K562 (cell line): ENCODE measurements at regions not wholly inside any gene's neighbourhood (a gene's known extent, or its start where the extent isn't known, plus 50 kb on each side); places are given as distances from the start of the nearest gene placed in this dataset.

Experiments used
- CBX5 ChIP-seq: IDR thresholded peaks from 2 replicates; pipeline ENCODE4 v1.6.1; 2014; ENCODE audit warnings: low read depth, borderline replicate concordance
- GABPA ChIP-seq: fragments of 200-800 bp; sonication (Bioruptor generic); conservative IDR thresholded peaks from 2 replicates; pipeline ENCODE4 v1.6.1; 2016; ENCODE audit warnings: low read depth, missing genetic modification characterization, missing compliant biosample characterization
- HDAC3 ChIP-seq: fragments of 450-650 bp; IDR thresholded peaks from 2 replicates; pipeline ENCODE4 v1.6.1; 2018; ENCODE audit warnings: borderline replicate concordance, mild to moderate bottlenecking, moderate library complexity; ENCODE audit not compliant: partially characterized antibody
- HDAC6 ChIP-seq: IDR thresholded peaks from 2 replicates; pipeline ENCODE4 v1.6.1; 2012; ENCODE audit warnings: low read depth, mild to moderate bottlenecking, control low read depth, inconsistent platforms, low read length, moderate library complexity
- IRF2 ChIP-seq: sonication (generic); formaldehyde crosslinking; IDR thresholded peaks from 2 replicates; pipeline ENCODE4 v1.8.1; 2022; ENCODE audit warnings: mild to moderate bottlenecking, missing genetic modification reagents
- PHTF2 ChIP-seq: fragments of 250-450 bp; sonication (Bioruptor Pico); IDR thresholded peaks from 2 replicates; pipeline ENCODE4 v1.5.0; 2021; ENCODE audit warnings: mild to moderate bottlenecking
- PTTG1 ChIP-seq: fragments of 450-650 bp; IDR thresholded peaks from 2 replicates; pipeline ENCODE4 v1.6.1; 2016; ENCODE audit warnings: low read depth, mild to moderate bottlenecking, missing genetic modification characterization, missing compliant biosample characterization
- TAF1 ChIP-seq: IDR thresholded peaks from 2 replicates; pipeline ENCODE4 v1.6.1; 2011; ENCODE audit warnings: mild to moderate bottlenecking, low read length, moderate library complexity; ENCODE audit not compliant: insufficient read depth, control insufficient read depth, severe bottlenecking; ENCODE audit errors: extremely low read depth
- TAF7 ChIP-seq: fragments of 450-650 bp; IDR thresholded peaks from 2 replicates; pipeline ENCODE4 v1.6.1; 2016; ENCODE audit warnings: missing genetic modification characterization, missing compliant biosample characterization
- TBL1XR1 ChIP-seq, 2 experiments: IDR thresholded peaks; 2 replicates each; pipeline ENCODE4 v1.6.1; 2012; ENCODE audit warnings: improper control_type of control experiment in 2 of 2, low read length in 2 of 2, mild to moderate bottlenecking in 1 of 2
- TF ChIP-seq, protein P1 (sequence below): fragments of 450-650 bp; IDR thresholded peaks from 2 replicates; pipeline ENCODE4 v1.7.1; 2018; ENCODE audit warnings: mild to moderate bottlenecking, low read depth; ENCODE audit not compliant: partially characterized antibody
- TF ChIP-seq, protein P2 (sequence below), 3 experiments: IDR thresholded peaks in 2 of 3; conservative IDR thresholded peaks in 1 of 3; 2 replicates each; pipeline ENCODE4 v1.5.1; 2011 to 2012; ENCODE audit warnings: low read length in 3 of 3, mild to moderate bottlenecking in 3 of 3, control low read depth in 2 of 3, improper control_type of control experiment in 1 of 3, inconsistent platforms in 1 of 3, low read depth in 1 of 3, mixed read lengths in 1 of 3, moderate library complexity in 1 of 3; ENCODE audit not compliant: insufficient read depth in 2 of 3

DNA sequence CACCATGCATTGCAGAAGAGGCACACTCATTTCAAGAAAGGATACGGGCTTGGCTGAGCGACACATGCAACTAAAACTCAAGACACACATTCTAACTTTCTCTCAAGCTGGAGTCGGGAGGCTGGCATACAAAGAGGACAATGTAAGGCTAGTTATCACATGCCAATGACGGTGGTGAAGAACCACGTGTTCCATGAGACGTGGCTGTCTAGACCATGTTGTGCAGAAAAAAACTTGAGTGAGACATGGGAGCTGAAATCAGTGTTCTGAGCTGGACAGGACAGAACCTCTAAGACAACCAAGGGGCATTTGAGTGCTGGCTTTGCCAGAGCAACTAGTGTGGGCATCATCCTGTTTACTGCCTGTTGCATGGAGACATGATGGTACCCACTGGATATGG, 193.0 kb upstream of the DPP6 start:
- TF ChIP-seq TAF1, result no peak
- TF ChIP-seq CBX5, result no peak
- TF ChIP-seq TAF7 (tag), result no peak
- no peak for TF ChIP-seq GABPA (tag)
- TF ChIP-seq, protein P1, sequence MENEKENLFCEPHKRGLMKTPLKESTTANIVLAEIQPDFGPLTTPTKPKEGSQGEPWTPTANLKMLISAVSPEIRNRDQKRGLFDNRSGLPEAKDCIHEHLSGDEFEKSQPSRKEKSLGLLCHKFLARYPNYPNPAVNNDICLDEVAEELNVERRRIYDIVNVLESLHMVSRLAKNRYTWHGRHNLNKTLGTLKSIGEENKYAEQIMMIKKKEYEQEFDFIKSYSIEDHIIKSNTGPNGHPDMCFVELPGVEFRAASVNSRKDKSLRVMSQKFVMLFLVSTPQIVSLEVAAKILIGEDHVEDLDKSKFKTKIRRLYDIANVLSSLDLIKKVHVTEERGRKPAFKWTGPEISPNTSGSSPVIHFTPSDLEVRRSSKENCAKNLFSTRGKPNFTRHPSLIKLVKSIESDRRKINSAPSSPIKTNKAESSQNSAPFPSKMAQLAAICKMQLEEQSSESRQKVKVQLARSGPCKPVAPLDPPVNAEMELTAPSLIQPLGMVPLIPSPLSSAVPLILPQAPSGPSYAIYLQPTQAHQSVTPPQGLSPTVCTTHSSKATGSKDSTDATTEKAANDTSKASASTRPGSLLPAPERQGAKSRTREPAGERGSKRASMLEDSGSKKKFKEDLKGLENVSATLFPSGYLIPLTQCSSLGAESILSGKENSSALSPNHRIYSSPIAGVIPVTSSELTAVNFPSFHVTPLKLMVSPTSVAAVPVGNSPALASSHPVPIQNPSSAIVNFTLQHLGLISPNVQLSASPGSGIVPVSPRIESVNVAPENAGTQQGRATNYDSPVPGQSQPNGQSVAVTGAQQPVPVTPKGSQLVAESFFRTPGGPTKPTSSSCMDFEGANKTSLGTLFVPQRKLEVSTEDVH, result no peak
- TF ChIP-seq IRF2, result no peak
- TF ChIP-seq HDAC6, result no peak
- no peak for TF ChIP-seq HDAC3
- TF ChIP-seq PTTG1, result no peak
- no peak for TF ChIP-seq PHTF2 (CRISPR knock-in tag)
- TF ChIP-seq TBL1XR1 (IDR thresholded peaks at IDR 0.05; ENCODE audit: low read length in 2 of 2), result no peak
- TF ChIP-seq, protein P2, sequence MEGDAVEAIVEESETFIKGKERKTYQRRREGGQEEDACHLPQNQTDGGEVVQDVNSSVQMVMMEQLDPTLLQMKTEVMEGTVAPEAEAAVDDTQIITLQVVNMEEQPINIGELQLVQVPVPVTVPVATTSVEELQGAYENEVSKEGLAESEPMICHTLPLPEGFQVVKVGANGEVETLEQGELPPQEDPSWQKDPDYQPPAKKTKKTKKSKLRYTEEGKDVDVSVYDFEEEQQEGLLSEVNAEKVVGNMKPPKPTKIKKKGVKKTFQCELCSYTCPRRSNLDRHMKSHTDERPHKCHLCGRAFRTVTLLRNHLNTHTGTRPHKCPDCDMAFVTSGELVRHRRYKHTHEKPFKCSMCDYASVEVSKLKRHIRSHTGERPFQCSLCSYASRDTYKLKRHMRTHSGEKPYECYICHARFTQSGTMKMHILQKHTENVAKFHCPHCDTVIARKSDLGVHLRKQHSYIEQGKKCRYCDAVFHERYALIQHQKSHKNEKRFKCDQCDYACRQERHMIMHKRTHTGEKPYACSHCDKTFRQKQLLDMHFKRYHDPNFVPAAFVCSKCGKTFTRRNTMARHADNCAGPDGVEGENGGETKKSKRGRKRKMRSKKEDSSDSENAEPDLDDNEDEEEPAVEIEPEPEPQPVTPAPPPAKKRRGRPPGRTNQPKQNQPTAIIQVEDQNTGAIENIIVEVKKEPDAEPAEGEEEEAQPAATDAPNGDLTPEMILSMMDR (IDR thresholded peaks at IDR 0.05 in 2 of 3, conservative IDR thresholded peaks at IDR 0.05 in 1 of 3; ENCODE audit: insufficient read depth in 2 of 3, low read depth in 1 of 3, low read length in 3 of 3), result no peak
